ENCODE measurements at regions not wholly inside any gene's neighbourhood (a gene's known extent, or its start where the extent isn't known, plus 50 kb on each side); places are given as distances from the start of the nearest gene placed in this dataset.

DNA sequence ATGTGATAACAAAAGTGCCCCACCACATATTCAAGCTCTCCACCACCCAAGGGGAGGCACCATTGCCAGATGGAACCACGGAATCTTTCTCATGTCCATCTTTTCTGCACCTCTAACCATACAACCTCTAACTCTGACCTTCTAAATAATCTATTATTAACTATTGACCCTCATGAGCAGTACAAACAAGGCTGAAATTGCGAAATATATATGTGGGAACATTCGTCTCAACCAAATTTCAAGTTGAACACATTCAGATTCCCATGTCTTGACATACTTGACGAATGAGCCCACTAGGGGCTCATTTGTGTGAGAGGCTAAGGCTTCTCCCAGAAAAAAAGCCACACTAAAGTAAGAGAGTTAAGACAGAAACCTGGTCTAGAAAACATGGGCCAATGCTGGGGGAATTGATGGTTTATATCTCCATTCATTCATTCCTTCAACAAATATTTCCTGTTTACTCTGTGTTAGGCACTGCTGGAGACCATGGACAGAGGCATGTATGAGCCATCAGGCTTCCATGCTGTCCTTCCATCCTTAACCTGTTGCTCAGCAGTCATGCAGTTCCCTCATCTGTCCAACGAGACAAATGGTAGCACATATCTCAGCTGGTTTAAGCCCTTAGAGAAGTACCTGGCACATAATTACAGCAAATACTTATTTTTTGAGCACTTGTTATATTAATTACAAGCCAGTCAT is 130.4 kb downstream of the ESM1 start:
- DNase-seq = no peak

DNA sequence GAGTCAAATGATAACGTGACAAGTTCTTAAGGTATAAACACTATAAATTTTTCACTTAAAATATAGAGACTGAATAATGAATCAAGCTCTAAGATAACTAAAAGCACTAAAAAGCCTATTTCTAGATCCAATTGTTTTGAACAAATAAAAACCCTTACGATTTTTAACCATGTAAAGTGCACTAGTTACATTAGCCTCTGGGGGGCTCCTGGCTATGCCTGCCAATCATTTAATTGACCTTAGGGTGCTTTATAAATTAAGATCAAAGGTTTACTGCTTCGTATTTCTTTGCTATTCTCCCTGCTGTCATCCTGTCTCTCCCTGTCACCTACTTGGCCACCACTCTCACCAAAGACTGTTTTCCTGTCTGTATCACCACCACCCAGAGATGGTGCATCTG is 133.4 kb downstream of the ESM1 start:
- DNase-seq = no peak

DNA sequence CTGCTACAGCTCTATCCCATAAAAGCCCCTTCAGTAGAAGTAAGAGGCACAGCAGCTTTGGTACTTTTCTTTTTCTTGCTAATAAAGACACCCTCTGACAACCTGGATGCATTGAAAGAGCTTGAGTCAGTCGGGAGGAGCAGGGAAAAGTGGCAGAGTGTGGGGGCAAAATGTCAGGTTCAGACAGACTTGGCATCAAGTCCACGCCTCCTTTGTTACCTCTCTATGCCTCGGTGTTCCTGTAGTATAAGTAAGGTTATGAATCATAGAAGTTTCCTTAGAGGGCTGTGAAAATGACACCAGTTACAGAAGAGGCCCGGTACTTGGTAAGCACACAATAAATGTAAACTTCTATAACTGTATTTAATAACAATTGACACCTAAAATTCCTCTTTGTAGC is 133.9 kb downstream of the ESM1 start:
- no peak for DNase-seq

- no peak for DNase-seq
Measured at GRCh38 chr5:54848581-54848980, 136.8 kb downstream of the ESM1 start.

GRCh38 chr5:54845567-54845941 is 139.8 kb downstream of the ESM1 start:
- DNase-seq = no peak

DNA sequence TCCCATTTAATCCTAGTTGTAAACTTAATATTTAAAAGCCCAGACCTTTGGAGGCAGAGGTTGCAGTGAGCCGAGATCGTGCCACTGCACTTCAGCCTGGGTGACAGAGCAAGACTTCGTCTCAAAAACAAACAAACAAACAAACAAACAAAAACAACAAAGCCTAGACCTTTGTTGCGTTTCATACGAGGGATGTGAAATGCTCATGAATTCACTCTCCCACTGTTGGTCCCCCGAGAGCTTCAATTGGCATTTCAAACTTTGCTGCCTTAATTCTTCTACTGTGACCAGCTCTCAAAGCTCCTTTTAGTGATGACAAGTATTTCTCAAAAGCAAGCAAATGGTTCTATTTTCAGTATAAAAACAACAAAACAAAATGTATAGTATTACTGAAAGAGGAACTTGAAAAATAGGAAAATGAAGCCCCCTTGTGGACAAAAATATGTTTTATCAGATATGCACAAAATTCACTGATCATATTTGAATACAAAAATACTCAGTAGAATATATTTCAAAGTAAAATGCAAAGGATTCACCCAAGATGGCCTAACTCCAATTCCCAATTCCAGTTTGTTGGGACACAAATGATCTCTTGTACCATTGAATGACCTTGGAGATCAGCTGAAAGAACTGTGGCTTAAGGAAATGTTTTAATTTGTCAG is 140.4 kb downstream of the ESM1 start:
- peak; percentile 70 for DNase-seq

DNA sequence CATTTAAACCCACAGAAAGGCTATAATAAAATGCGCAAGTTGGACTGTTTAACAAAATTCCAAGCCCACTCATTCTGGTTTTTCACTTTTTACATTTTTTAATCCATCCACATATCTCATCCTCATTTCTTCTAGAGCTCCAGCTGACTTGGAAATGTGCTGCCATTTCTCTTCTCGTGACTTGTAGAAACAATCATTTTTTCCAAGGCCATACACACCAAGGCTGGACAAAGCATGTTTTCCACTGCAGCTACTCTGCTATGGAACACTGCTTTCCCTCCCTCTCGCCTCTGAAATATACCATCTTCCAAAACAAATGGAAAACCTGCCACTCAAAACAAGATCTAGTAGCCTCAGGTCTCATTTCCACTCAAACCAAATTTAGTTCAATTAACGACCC is 141.1 kb downstream of the ESM1 start:
- peak; percentile 37 for DNase-seq

DNA sequence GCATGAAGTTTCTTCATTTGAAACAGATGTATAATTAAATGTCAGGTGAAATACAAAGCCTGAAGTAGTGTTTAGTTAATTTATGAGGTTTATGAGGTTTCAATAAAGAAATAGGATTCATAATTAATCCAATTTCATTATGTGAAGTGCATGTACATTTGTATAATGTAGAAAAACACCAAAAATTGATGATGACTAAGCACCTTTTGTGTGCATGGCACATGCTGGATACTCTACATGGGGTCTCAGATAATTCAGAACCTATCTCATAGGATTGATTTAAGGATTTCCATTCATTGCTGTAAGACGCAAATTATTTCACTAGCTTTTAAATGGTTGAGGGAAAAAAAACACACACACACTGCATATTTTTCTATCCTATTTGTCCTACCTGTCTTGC is 143.9 kb downstream of the ESM1 start:
- DNase-seq = no peak

DNA sequence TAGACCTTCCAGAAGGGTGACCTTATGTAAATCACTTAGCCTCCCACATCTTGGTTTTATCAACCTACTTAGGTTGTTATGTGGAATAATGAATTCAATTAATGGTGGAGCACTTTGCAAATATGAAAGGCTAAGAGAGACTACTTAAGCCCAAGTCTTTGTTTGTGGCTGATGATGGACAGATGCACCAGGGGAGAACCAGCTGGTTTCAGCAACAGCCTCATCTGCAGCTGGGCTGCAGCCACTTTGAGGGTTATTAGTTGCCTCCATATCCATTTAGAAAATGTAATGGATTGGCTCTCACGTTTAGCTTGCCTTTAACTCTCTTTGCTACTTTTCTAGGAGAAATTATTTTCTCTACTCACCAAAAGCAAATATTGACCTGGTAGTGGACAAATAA is 146.6 kb downstream of the ESM1 start:
- DNase-seq = no peak

- no peak for DNase-seq
Measured at GRCh38 chr5:54837981-54838380, 147.4 kb downstream of the ESM1 start.

GRCh38 chr5:54837093-54837492 is 148.3 kb downstream of the ESM1 start:
- no peak for DNase-seq

DNA sequence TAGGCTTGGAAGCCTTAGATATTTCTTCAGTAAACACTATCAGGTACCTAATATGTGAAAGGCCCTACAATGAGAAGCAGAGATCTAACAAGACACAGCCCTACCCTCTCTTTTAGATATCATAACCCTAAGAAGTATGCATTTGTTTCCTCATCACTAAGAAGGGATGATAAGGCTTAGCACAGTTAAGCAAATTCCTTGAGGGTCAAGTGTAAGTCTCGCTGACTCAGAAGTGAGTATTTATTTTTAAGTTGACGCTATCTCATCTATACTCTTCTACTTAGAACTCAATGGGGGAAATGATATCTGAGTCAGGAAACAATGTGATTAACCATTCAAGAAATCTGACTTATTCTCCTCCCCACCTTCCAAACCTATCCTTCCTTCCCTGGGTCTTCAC is 149.7 kb downstream of the ESM1 start:
- DNase-seq = no peak

DNA sequence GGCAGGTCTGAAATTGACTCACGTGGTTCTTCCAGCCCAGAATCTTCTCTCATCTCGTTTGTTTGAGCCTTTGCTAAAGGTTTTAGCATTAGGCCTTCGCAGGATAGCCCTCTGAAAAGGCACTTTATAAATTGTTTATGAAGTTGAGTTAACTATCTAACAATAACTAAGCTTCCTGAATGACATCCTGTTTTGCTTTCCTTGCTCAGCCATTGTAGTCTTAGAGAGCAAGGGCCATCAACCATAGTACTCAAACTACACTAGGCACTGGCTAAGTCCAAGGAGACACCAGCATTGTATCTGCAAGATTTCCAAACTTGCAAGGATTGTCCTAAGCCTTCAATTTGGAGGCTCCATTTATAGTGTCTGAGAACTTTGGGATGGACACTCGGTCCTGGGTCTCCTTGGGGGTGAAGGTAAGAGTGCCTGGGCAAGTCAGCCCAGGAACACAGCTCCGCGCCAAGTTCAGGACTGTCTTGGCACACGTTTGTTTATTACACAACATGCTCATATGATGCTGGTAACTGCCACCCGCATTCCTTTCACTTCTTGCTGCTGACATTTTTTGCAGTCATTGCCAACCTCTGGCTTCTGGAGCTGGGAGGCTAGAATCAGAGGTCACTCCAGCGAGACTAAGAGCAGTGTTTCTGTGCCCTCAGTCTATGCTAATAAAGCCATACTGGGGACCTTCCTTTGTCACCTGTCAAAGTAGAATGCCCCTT is 151.1 kb downstream of the ESM1 start:
- no peak for DNase-seq

DNA sequence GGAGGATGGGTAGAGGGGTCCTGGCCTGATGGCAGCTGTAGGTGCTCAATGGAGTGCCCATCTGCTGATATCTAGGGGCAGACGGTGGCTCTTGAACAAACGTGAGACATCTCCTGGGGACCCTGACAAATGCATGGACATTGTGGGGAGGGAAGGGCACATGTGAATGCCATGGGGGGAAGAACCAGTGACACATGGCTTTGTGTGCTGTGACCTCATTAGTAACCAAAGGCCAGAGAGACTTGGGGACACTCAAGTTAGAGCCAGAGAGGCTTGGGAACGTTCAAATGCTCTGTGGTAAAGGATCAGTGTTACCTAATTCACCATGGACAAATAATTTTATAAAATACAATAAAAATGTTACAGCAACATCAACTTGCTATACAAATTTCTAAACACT is 151.8 kb downstream of the ESM1 start:
- no peak for DNase-seq

GRCh38 chr5:54832858-54833257 is 152.5 kb downstream of the ESM1 start:
- DNase-seq = peak; percentile 15

- no peak for DNase-seq
Measured at GRCh38 chr5:54832045-54832444, 153.3 kb downstream of the ESM1 start.

DNA sequence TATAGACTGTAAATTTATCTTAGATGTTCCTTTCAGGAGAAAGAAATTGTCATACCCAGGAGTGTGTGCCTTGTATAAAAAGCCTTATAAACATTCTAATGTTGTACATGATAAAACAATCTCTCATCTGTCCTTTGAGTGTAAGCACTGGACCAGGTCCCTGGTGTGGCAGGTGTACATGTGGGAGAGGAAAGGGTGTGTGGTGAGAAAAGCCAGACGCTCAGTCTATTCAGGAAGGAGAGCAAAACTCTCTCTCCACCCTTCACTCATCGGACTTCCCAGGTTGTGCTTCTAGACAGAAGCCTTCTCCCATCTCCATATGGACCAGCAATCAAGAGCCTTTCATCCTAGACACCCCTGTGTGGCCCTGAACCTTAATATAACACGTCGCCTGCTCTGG is 154.2 kb downstream of the ESM1 start:
- no peak for DNase-seq

- peak; percentile 34 for DNase-seq
Measured at GRCh38 chr5:54829676-54830535, 155.5 kb downstream of the ESM1 start.

DNA sequence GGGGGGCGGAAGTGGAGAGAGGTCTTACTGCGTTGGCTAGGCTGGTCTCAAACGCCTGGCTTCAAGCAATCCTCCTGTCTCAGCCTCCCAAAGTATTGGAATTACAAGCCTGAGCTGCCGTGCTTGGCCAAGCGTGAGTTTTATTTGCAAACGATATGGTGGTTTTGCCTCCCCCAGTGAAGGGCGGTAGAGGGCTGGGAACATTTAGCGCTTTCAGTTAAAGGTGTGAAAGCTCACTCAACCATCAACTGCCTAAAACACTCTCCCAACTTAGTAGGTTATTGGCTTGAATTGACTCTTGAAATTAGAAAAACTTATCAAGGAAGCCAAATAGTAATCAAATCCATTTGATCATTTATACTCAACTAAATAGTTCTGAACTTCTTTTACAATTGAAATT is 156.3 kb downstream of the ESM1 start:
- DNase-seq = no peak

- no peak for DNase-seq
Measured at GRCh38 chr5:54828151-54828550, 157.2 kb downstream of the ESM1 start.

- DNase-seq = no peak
Measured at GRCh38 chr5:54825005-54825404, 160.4 kb downstream of the ESM1 start.

DNA sequence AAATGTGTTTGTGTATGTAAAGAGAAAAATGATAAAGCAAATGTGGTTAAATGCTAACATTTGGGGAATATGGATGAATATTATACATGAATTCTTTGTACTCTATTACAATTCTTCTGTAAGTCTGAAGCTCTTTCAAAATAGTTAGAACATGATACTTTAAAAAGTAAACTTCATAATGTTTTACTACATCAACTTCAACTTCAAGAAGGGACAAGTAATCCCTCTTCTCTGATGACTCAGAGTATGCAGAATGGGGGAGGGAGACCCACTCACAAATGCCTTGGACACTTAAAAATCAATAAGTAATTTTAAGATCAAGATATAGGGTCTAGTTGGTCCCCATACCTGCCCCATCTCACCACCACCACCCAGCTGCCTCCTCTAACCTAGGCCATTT is 162.4 kb downstream of the ESM1 start:
- no peak for DNase-seq

Data from muscle of arm (tissue), 1 donor.